ENCODE measurements at regions not wholly inside any gene's neighbourhood (a gene's known extent, or its start where the extent isn't known, plus 50 kb on each side); places are given as distances from the start of the nearest gene placed in this dataset.

- intact Hi-C loops (cut with micrococcal nuclease) = no loop called here
These were observed 56.1 kb downstream of the GPR85 start for GRCh38 chr7:113030489-113030888.

- intact Hi-C loops (cut with micrococcal nuclease) = no loop called here
These were observed 59.7 kb downstream of the GPR85 start for GRCh38 chr7:113026941-113027340.

GRCh38 chr7:113017144-113017857 is 69.3 kb downstream of the GPR85 start:
- intact Hi-C loops (cut with micrococcal nuclease) = loop anchor here (10.0 kb wide), 1 partner anchor 408 kb away; no protein-coding TSS in a partner anchor

GRCh38 chr7:113015034-113015645 is 71.5 kb downstream of the GPR85 start:
- intact Hi-C loops (cut with micrococcal nuclease) = loop anchor here (10.0 kb wide), 1 partner anchor 410 kb away; no protein-coding TSS in a partner anchor

GRCh38 chr7:113013761-113014449 is 72.7 kb downstream of the GPR85 start:
- intact Hi-C loops (cut with micrococcal nuclease) = loop anchor here (10.0 kb wide), 1 partner anchor 411 kb away; no protein-coding TSS in a partner anchor

- intact Hi-C loops (cut with micrococcal nuclease) = loop anchor here (10.0 kb wide), 1 partner anchor 412 kb away; no protein-coding TSS in a partner anchor
These were observed 73.8 kb downstream of the GPR85 start for GRCh38 chr7:113012862-113013261.

GRCh38 chr7:113010377-113010776 is 76.2 kb downstream of the GPR85 start:
- intact Hi-C loops (cut with micrococcal nuclease) = loop anchor here (10.0 kb wide), 1 partner anchor 414 kb away; no protein-coding TSS in a partner anchor

GRCh38 chr7:113008755-113009154 is 77.9 kb downstream of the GPR85 start:
- intact Hi-C loops (cut with micrococcal nuclease) = no loop called here

GRCh38 chr7:113004726-113005454 is 81.7 kb downstream of the GPR85 start:
- intact Hi-C loops (cut with micrococcal nuclease) = no loop called here

GRCh38 chr7:113000316-113001020 is 86.2 kb downstream of the GPR85 start:
- intact Hi-C loops (cut with micrococcal nuclease) = no loop called here

GRCh38 chr7:112997831-112998230 is 88.8 kb downstream of the GPR85 start:
- intact Hi-C loops (cut with micrococcal nuclease) = no loop called here

GRCh38 chr7:112996331-112996871 is 90.2 kb downstream of the GPR85 start:
- intact Hi-C loops (cut with micrococcal nuclease) = no loop called here

GRCh38 chr7:112995059-112995824 is 91.4 kb downstream of the GPR85 start:
- intact Hi-C loops (cut with micrococcal nuclease) = no loop called here

GRCh38 chr7:112994656-112995055 is 92.0 kb downstream of the GPR85 start:
- intact Hi-C loops (cut with micrococcal nuclease) = no loop called here

- intact Hi-C loops (cut with micrococcal nuclease) = no loop called here
These were observed 96.0 kb downstream of the GPR85 start for GRCh38 chr7:112990624-112991023.

- intact Hi-C loops (cut with micrococcal nuclease) = no loop called here
These were observed 97.1 kb downstream of the GPR85 start for GRCh38 chr7:112989531-112989930.

GRCh38 chr7:112987171-112987570 is 99.5 kb downstream of the GPR85 start:
- intact Hi-C loops (cut with micrococcal nuclease) = no loop called here

GRCh38 chr7:112986256-112987031 is 100.2 kb downstream of the GPR85 start:
- intact Hi-C loops (cut with micrococcal nuclease) = no loop called here

GRCh38 chr7:112985377-112985987 is 101.1 kb downstream of the GPR85 start:
- intact Hi-C loops (cut with micrococcal nuclease) = no loop called here
